GM12878 (cell line): ENCODE measurements at regions not wholly inside any gene's neighbourhood (a gene's known extent, or its start where the extent isn't known, plus 50 kb on each side); places are given as distances from the start of the nearest gene placed in this dataset.

Experiments used
- ATAC-seq: fragments of 200-7000 bp; cut with Tn5 transposase; 3 replicates; pipeline ENCODE4 v1.9.1; 2020; ENCODE audit warnings: mild to moderate bottlenecking, moderate library complexity
- BruUV-seq: library from RNA; stranded (reverse); fragments of 400-500 nt; replicated peaks from 2 replicates; lab custom pipeline; 2021; lab: Mats Ljungman, UMichigan
- CTCF ChIA-PET: fragments of 300-600 bp; sonication (Branson Sonifier 250); formaldehyde crosslinking; extraction: SDS; loops from one replicate; lab custom pipeline; 2021; ENCODE audit warnings: inconsistent platforms; lab: Yijun Ruan, JAX
- POLR2A ChIA-PET: fragments of 350-600 bp; formaldehyde crosslinking; extraction: SDS; loops from one replicate; lab custom pipeline; 2021; ENCODE audit warnings: inconsistent platforms; lab: Charles Lee
- RAD21 ChIA-PET: fragments of 300-600 bp; sonication (Branson Sonifier 250); formaldehyde crosslinking; loops from one replicate; lab custom pipeline; 2023; ENCODE audit warnings: antibody characterized with exemption; ENCODE audit not compliant: unreplicated experiment; lab: Charles Lee
- SMC1A ChIA-PET: fragments of 300-600 bp; sonication (Branson Sonifier 250); formaldehyde crosslinking; loops from one replicate; lab custom pipeline; 2023; ENCODE audit not compliant: unreplicated experiment, uncharacterized antibody; lab: Charles Lee
- DNase-seq: peaks from one replicate; pipeline ENCODE4 v3.0.0-alpha.2; 2011; ENCODE audit warnings: low read depth, low spot score
- FAIRE-seq: peaks from 3 replicates; lab custom pipeline; 2011; peaks lifted over from hg19 to GRCh38; lab: Jason Lieb, UNC
- H2AFZ ChIP-seq: 2 replicates; pipeline ENCODE4 v1.6.0; 2011; ENCODE audit warnings: low read depth, low read length, control low read depth; ENCODE audit not compliant: control insufficient read depth
- H3K27ac ChIP-seq: 2 replicates; pipeline ENCODE4 v1.5.1; 2011; ENCODE audit warnings: control low read depth; ENCODE audit not compliant: control insufficient read depth, insufficient read depth
- H3K27me3 ChIP-seq, 2 experiments: replicated peaks in 1 of 2; 2 replicates each; pipeline versions ENCODE4 v1.6.0 to v1.6.1; 2011; ENCODE audit warnings: low read length in 1 of 2; ENCODE audit not compliant: control insufficient read depth in 2 of 2, insufficient read depth in 2 of 2
- H3K36me3 ChIP-seq, 2 experiments: 2 replicates each; pipeline ENCODE4 v1.5.1; 2011; ENCODE audit warnings: low read length in 1 of 2; ENCODE audit not compliant: control insufficient read depth in 2 of 2, insufficient read depth in 2 of 2
- H3K4me1 ChIP-seq: 2 replicates; pipeline ENCODE4 v1.6.1; 2011; ENCODE audit warnings: mild to moderate bottlenecking, low read length, moderate library complexity, mixed read lengths; ENCODE audit not compliant: control insufficient read depth, insufficient read depth
- H3K4me2 ChIP-seq: 2 replicates; pipeline ENCODE4 v1.6.0; 2011; ENCODE audit warnings: control low read depth; ENCODE audit not compliant: control insufficient read depth, insufficient read depth
- H3K4me3 ChIP-seq: fragments of 200-600 bp; sonication (generic); 2 replicates; pipeline ENCODE4 v1.5.1; 2016
- H3K79me2 ChIP-seq: 2 replicates; pipeline ENCODE4 v1.6.0; 2011; ENCODE audit warnings: low read length; ENCODE audit not compliant: control insufficient read depth, insufficient read depth
- H3K9ac ChIP-seq: 2 replicates; pipeline ENCODE4 v1.8.0; 2011; ENCODE audit warnings: low read length, control low read depth, mixed read lengths; ENCODE audit not compliant: control insufficient read depth, insufficient read depth
- H3K9me3 ChIP-seq: replicated peaks from 3 replicates; pipeline ENCODE4 v1.5.1; 2011; ENCODE audit warnings: mild to moderate bottlenecking, low read length; ENCODE audit not compliant: control insufficient read depth, insufficient read depth
- H4K20me1 ChIP-seq: 2 replicates; pipeline ENCODE4 v1.6.0; 2011; ENCODE audit not compliant: control insufficient read depth, insufficient read depth
- CBFB ChIP-seq: IDR thresholded peaks from 2 replicates; pipeline ENCODE4 v1.6.1; 2016; ENCODE audit warnings: antibody characterized with exemption, low read depth
- CHD2 ChIP-seq: IDR thresholded peaks from 2 replicates; pipeline ENCODE4 v1.6.1; 2011; ENCODE audit warnings: low read depth, low read length, improper control_type of control experiment, borderline replicate concordance
- CREB1 ChIP-seq: IDR thresholded peaks from 2 replicates; pipeline ENCODE4 v1.6.1; 2012; ENCODE audit warnings: low read depth, mild to moderate bottlenecking, inconsistent platforms
- E2F8 ChIP-seq: fragments of 450-650 bp; IDR thresholded peaks from 2 replicates; pipeline ENCODE4 v1.6.1; 2018; ENCODE audit warnings: mild to moderate bottlenecking, low read depth, moderate library complexity; ENCODE audit not compliant: partially characterized antibody
- EGR1 ChIP-seq, 2 experiments: IDR thresholded peaks; 1 replicate in 1 of 2; 2 replicates in 1 of 2; pipeline ENCODE4 v1.6.1; 2011 to 2012; ENCODE audit warnings: low read depth in 2 of 2, low read length in 2 of 2, borderline replicate concordance in 1 of 2, mild to moderate bottlenecking in 1 of 2, moderate library complexity in 1 of 2
- EZH2 ChIP-seq: IDR thresholded peaks from 2 replicates; pipeline ENCODE4 v1.6.1; 2012; ENCODE audit warnings: low read depth, mild to moderate bottlenecking, control low read depth, inconsistent platforms, low read length, borderline replicate concordance; ENCODE audit not compliant: control insufficient read depth
- HDAC6 ChIP-seq: fragments of 200-600 bp; sonication (generic); IDR thresholded peaks from one replicate; pipeline ENCODE4 v1.8.0; 2017; ENCODE audit warnings: antibody characterized with exemption; ENCODE audit not compliant: unreplicated experiment
- HSF1 ChIP-seq: fragments of 150-350 bp; IDR thresholded peaks from 2 replicates; pipeline ENCODE4 v1.6.1; 2014; ENCODE audit warnings: mild to moderate bottlenecking, low read depth, low read length
- IRF4 ChIP-seq: IDR thresholded peaks from 2 replicates; pipeline ENCODE4 v1.6.1; 2011; ENCODE audit warnings: low read depth, low read length
- NBN ChIP-seq: fragments of 450-650 bp; IDR thresholded peaks from 2 replicates; pipeline ENCODE4 v1.6.1; 2016
- NR2F1 ChIP-seq: fragments of 450-650 bp; conservative IDR thresholded peaks from 2 replicates; pipeline ENCODE4 v1.6.1; 2017; ENCODE audit warnings: mild to moderate bottlenecking
- POU2F2 ChIP-seq: IDR thresholded peaks from 3 replicates; pipeline ENCODE4 v1.6.1; 2011; ENCODE audit warnings: low read depth, mild to moderate bottlenecking, low read length, borderline replicate concordance
- STAT3 ChIP-seq: IDR thresholded peaks from 2 replicates; pipeline ENCODE4 v1.6.1; 2011; ENCODE audit warnings: low read depth, low read length, improper control_type of control experiment
- TAF1 ChIP-seq: IDR thresholded peaks from 2 replicates; pipeline ENCODE4 v1.6.1; 2011; ENCODE audit warnings: mild to moderate bottlenecking, low read depth, low read length, borderline replicate concordance
- ZBTB4 ChIP-seq: fragments of 450-650 bp; formaldehyde crosslinking; IDR thresholded peaks from 2 replicates; pipeline ENCODE4 v1.4.0; 2022; ENCODE audit warnings: mild to moderate bottlenecking, moderate library complexity
- WGBS: methylation state at CpG from one replicate; pipeline ENCODE4 v1.1.6; 2016; ENCODE audit warnings: low lambda C conversion rate; ENCODE audit not compliant: insufficient replicate concordance, insufficient coverage; ENCODE audit errors: missing lambda C conversion rate; 5-methylcytosine and 5-hydroxymethylcytosine counted together
- in situ Hi-C: fragments of 300-500 bp; cut with MboI; formaldehyde crosslinking; loops from 9 replicates; pipeline ENCODE4 v1.14.3; 2018; ENCODE audit warnings: mixed read lengths
- intact Hi-C: fragments of 100-400 bp; cut with micrococcal nuclease; formaldehyde crosslinking; loops from one replicate; pipeline ENCODE4 v1.14.2; 2022; ENCODE audit not compliant: unreplicated experiment

- RAD21 ChIA-PET = no interaction called here
- SMC1A ChIA-PET = no interaction called here
- no peaks in the 10 kb centered on the region for H4K20me1 ChIP-seq
- H3K36me3 ChIP-seq = no peaks in the 10 kb centered on the region
- DNase-seq (no peak), ATAC-seq (no peak), FAIRE-seq (no peak)
- WGBS = 45% methylated on average over 5 of the region's 5 CpGs
- H3K9ac ChIP-seq = no peak overlapping the region
- no peak overlapping the region for H3K27ac ChIP-seq
- TF ChIP-seq HSF1 (no peak), TAF1 (no peak), CHD2 (no peak), POU2F2 (no peak), IRF4 (no peak), NBN (no peak), EGR1 (IDR thresholded peaks at IDR 0.05; ENCODE audit: borderline replicate concordance in 1 of 2, low read depth in 2 of 2, low read length in 2 of 2) (no peak), EZH2 (no peak), CREB1 (no peak), NR2F1 (no peak), STAT3 (no peak), HDAC6 (no peak), E2F8 (no peak), ZBTB4 (CRISPR knock-in tag) (no peak), CBFB (no peak)
- intact Hi-C loops (no loop called here), in situ Hi-C loops (no loop called here)
- H2AFZ ChIP-seq = no peak overlapping the region
- no peaks in the 10 kb centered on the region for H3K27me3 ChIP-seq
- POLR2A ChIA-PET = no interaction called here
- CTCF ChIA-PET = no interaction called here
- no peaks in the 10 kb centered on the region for H3K4me1 ChIP-seq
- no TSS peak for BruUV-seq
- no peak overlapping the region for H3K4me2 ChIP-seq
- no peaks in the 10 kb centered on the region for H3K79me2 ChIP-seq
- no peak overlapping the region for H3K4me3 ChIP-seq
- no peaks in the 10 kb centered on the region for H3K9me3 ChIP-seq
Observed at GRCh38 chrX:3440981-3441380, 94.5 kb upstream of the MXRA5 start.
